NB4 (cell line): ENCODE measurements at regions not wholly inside any gene's neighbourhood (a gene's known extent, or its start where the extent isn't known, plus 50 kb on each side); places are given as distances from the start of the nearest gene placed in this dataset.

Experiments
- DNase-seq: peaks from one replicate; pipeline ENCODE4 v3.0.0; 2010; ENCODE audit warnings: low read depth
- H3K4me3 ChIP-seq: one replicate; pipeline ENCODE4 v1.5.1; 2011; ENCODE audit warnings: mild to moderate bottlenecking, low read depth, low read length, moderate library complexity
- MYC ChIP-seq: IDR thresholded peaks from 2 replicates; pipeline ENCODE4 v1.6.1; 2011; ENCODE audit warnings: low read depth, low read length
- POLR2A ChIP-seq: IDR thresholded peaks from 2 replicates; pipeline ENCODE4 v1.6.1; 2011; ENCODE audit warnings: mild to moderate bottlenecking; ENCODE audit not compliant: insufficient read length; ENCODE audit errors: extremely low read depth
- TF ChIP-seq, protein P1 (sequence below): IDR thresholded peaks from 2 replicates; pipeline ENCODE4 v1.6.1; 2011; ENCODE audit warnings: low read depth, low read length
- TF ChIP-seq, protein P2 (sequence below): IDR thresholded peaks from one replicate; pipeline ENCODE4 v1.5.1; 2012; ENCODE audit warnings: low read depth, low read length

DNA sequence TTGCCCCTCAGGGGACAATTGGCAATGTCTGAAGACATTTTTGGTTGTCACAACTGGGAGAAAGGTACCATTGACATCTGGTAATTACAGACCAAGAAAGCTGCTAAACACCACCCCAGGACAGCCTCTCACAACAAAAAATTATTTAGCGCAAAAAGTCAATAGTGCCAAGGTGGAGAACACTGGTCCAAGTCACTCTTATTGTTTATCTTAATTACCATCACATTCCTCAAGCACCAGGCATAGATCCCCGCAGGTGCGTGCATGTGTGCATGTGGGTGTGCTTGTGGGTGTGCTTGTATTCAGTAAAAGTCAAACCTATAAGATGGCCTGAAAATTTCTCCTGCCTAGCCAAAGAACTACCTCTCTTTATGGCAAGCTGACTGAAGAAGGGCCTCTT, 74.9 kb upstream of the WDR75 start:
- no peak for DNase-seq
- H3K4me3 ChIP-seq: no peak overlapping the region
- TF ChIP-seq MYC: no peak
- TF ChIP-seq, protein P1, sequence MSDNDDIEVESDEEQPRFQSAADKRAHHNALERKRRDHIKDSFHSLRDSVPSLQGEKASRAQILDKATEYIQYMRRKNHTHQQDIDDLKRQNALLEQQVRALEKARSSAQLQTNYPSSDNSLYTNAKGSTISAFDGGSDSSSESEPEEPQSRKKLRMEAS: no peak
- TF ChIP-seq POLR2A: no peak
- TF ChIP-seq, protein P2, sequence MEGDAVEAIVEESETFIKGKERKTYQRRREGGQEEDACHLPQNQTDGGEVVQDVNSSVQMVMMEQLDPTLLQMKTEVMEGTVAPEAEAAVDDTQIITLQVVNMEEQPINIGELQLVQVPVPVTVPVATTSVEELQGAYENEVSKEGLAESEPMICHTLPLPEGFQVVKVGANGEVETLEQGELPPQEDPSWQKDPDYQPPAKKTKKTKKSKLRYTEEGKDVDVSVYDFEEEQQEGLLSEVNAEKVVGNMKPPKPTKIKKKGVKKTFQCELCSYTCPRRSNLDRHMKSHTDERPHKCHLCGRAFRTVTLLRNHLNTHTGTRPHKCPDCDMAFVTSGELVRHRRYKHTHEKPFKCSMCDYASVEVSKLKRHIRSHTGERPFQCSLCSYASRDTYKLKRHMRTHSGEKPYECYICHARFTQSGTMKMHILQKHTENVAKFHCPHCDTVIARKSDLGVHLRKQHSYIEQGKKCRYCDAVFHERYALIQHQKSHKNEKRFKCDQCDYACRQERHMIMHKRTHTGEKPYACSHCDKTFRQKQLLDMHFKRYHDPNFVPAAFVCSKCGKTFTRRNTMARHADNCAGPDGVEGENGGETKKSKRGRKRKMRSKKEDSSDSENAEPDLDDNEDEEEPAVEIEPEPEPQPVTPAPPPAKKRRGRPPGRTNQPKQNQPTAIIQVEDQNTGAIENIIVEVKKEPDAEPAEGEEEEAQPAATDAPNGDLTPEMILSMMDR: no peak

DNA sequence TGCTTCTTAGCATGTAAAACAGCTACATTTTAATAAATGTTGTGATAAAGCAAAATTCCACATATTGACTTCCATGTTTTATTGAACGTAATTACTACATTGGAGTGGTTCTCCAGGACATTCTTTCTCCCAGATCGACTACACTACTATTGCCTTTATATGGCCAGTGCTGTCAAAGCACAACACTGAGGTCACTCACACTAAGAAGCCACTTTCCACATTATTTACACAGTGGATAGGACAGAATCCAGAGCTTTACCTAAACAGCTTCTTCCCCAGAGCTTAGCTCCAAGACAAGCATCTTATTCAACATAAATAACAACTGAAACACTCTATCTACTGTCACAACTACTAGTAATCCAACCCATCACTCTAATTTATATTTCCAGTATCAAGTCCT, 73.9 kb upstream of the WDR75 start:
- TF ChIP-seq, protein P2: no peak
- TF ChIP-seq, protein P1: no peak
- no peak for TF ChIP-seq MYC
- no peak for TF ChIP-seq POLR2A
- H3K4me3 ChIP-seq: no peak overlapping the region
- DNase-seq: no peak

DNA sequence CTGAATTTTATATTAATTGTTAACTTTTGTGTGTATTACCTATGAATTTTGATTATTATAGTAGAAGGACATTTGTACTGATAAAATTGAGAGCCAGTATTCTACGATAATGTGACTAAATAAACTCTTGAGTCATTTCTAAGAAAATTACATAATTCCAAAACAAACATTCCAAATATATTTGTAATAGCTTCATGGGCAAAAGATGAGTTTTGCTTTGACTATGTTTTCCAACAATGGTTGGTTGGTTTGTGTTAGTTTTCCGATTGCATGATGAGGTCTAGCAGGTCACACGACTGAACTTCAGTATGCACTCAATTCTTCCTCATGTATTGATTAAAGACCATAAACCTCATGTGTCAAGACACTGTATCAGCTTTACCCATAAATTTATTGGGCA, 71.7 kb upstream of the WDR75 start:
- TF ChIP-seq, protein P2: no peak
- TF ChIP-seq, protein P1: no peak
- no peak for DNase-seq
- H3K4me3 ChIP-seq: no peak overlapping the region

DNA sequence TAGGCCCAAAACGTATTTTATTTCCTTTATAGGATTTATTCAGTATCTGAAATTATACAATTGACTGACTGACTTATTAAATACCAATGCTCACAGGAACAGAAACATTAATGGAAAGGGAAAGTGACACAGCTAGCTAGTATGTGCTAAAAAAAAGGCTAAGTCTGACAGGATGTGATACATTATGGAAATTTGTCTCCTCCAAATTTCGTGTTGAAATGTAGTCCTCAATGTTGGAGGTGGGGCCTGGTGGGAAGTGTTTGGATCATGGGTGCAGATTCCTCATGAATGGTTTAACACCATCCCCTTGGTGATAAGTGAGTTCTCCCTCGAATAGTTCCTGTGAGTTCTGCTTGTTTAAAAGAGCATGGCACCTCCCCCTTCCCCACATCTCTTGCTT, 70.6 kb upstream of the WDR75 start:
- no peak for TF ChIP-seq MYC
- TF ChIP-seq, protein P1: no peak
- TF ChIP-seq, protein P2: no peak
- no peak for TF ChIP-seq POLR2A
- DNase-seq: no peak
- no peak overlapping the region for H3K4me3 ChIP-seq

DNA sequence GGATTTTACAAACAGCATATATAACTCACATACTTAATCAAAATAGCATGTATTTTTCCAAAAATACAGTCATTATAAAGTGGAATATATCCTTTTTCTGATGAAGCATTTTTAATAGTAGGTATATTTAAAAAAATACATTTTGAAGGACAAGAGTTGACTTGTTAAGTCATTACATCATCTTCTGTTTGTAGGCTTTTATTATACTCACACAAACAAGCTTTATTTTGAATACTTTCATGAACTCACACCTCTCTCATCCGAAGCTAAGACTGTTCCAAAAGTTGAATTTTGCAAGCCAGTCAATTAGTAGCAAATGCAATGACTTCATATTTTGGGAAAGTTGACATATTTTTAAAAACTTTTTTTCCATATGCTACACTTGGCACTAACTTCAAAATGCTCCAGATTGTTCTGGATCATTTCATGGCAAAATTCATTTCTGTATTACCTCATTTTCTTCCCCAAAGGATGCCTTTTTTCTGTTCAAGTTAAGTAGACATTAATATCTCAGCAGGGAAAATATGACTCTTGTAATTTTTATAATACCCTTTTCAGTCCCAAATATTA, 68.5 kb upstream of the WDR75 start:
- no peak for DNase-seq
- TF ChIP-seq MYC (no peak), POLR2A (no peak)
- TF ChIP-seq, protein P2: no peak
- TF ChIP-seq, protein P1: no peak

GRCh38 chr2:189374481-189374880, 66.8 kb upstream of the WDR75 start:
- no peak overlapping the region for H3K4me3 ChIP-seq
- TF ChIP-seq, protein P2: no peak
- TF ChIP-seq POLR2A (no peak), MYC (no peak)
- TF ChIP-seq, protein P1: no peak
- DNase-seq: no peak

More for the DNA sequence above, 68.5 kb upstream of the WDR75 start:
- no peak overlapping the region for H3K4me3 ChIP-seq
